Fibroblast of skin of left quadriceps (primary cell): ENCODE measurements at regions not wholly inside any gene's neighbourhood (a gene's known extent, or its start where the extent isn't known, plus 50 kb on each side); places are given as distances from the start of the nearest gene placed in this dataset.

Source experiments
- DNase-seq, 2 experiments: peaks; one replicate each; pipeline ENCODE4 v3.0.0-alpha.2; 2013; ENCODE audit warnings: low read depth in 2 of 2

GRCh38 chr1:58997637-58998036, 213.8 kb upstream of the JUN start:
- no peak for DNase-seq

DNA sequence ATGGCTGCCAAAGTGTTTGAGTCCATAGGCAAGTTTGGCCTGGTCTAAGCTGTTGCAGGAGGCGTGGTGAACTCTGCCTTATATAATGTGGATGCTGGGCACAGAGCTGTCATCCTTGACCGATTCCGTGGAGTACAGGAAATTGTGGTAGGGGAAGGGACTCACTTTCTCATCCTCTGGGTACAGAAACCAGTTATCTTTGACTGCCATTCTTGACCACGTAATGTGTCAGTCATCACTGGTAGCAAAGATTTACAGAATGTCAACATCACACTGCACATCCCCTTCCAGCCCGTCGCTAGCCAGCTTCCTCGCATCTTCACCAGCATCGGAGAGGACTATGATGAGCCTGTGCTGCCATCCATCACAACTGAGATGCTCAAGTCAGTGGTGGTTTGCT, 215.8 kb upstream of the JUN start:
- no peak for DNase-seq

DNA sequence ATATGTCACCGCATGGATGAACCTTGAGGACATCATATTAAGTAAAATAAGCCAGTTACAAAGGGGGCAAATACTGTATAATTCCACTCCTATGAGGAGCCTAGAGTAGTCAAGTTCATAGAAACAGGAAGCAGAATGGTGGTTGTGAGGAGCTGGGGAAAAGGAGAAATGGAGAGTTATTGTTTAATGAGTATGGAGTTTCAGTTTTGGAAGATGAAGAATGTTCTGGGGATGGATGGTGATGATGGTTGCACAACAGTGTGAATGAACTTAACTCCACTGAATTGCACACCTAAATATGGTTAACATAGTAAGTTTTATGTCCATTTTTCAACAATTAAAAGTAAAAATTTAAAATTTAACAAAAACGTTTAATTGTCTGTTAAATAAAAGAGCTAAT, 220.9 kb upstream of the JUN start:
- DNase-seq: no peak

- no peak for DNase-seq
Measured at GRCh38 chr1:59005491-59006288, 221.8 kb upstream of the JUN start.

DNA sequence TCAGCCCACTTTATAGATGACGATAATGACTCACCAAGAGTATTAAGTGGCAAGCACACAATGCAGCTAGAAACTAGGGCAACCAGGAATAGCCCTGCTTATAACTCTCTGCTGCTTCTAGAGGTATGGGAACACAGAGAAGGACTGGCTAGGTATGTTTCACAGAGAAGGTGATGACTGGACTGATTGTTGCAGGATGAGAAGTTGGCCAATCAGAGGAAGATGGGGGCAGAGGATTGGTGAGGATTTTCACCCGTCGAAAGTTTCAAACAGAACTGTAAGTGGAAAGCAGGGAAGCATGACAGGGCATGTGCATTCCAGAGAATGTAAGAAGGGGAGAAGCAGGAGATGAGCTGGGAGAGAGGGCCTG, 222.4 kb upstream of the JUN start:
- no peak for DNase-seq

DNA sequence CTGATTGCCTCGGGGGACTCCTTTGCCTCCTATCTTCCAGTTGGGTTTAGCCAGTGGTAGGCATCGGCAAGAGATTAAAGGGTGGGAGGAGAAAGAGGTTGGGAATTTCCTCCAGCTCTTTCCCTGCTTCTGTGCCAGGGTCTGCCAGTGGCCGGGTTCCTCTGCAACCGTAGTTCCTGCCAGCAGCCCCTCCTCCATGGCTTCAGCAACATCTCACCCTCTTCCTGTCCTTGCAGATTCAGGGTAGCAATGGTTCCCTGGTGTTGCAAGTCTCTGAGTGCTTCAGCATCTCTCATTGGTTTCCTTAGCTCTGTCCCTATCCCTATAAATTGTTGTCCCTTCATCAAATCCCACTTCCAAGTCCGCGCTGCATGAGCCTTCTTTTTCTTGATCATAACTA, 223.1 kb upstream of the JUN start:
- DNase-seq: no peak

- DNase-seq: no peak
Measured at GRCh38 chr1:59007429-59007819, 223.6 kb upstream of the JUN start.

GRCh38 chr1:59007820-59008598, 224.2 kb upstream of the JUN start:
- DNase-seq: no peak

GRCh38 chr1:59008599-59009347, 224.9 kb upstream of the JUN start:
- no peak for DNase-seq

DNA sequence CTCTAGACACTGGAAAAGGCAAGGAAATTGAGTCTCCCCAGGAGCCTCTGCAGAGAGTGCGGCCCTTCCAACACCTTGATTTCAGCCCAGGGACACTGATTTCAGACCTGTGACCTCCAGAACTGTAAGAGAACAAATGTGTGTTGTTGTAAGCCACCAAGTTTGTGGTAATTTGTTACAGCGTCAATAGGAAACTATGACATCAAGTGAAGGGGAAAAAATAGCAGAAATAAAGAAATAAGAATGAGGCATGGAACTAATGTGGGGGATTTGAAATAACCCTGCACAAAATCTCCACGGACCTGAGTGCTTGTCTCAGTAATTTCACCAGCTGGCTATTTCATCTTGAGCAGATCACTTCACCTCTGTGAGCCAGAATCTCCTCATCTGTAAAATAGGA, 227.8 kb upstream of the JUN start:
- no peak for DNase-seq

GRCh38 chr1:59012378-59012777, 228.5 kb upstream of the JUN start:
- no peak for DNase-seq

- DNase-seq: peak in 1 of 2 experiments; percentile 32
Measured at GRCh38 chr1:59013276-59013927, 229.6 kb upstream of the JUN start.

GRCh38 chr1:59013928-59014279, 230.1 kb upstream of the JUN start:
- DNase-seq: no peak

- no peak for DNase-seq
Measured at GRCh38 chr1:59014827-59015226, 231.0 kb upstream of the JUN start.

GRCh38 chr1:59015708-59016107, 231.9 kb upstream of the JUN start:
- peak; percentile 57 to 65 for DNase-seq

GRCh38 chr1:59016390-59016789, 232.5 kb upstream of the JUN start:
- DNase-seq: no peak

- no peak for DNase-seq
Measured at GRCh38 chr1:59017501-59018231, 233.8 kb upstream of the JUN start.

- DNase-seq: no peak
Measured at GRCh38 chr1:59018446-59018845, 234.6 kb upstream of the JUN start.

GRCh38 chr1:59018860-59019259, 235.0 kb upstream of the JUN start:
- no peak for DNase-seq

- peak in 1 of 2 experiments; percentile 47 for DNase-seq
Measured at GRCh38 chr1:59020151-59020997, 236.5 kb upstream of the JUN start.

DNA sequence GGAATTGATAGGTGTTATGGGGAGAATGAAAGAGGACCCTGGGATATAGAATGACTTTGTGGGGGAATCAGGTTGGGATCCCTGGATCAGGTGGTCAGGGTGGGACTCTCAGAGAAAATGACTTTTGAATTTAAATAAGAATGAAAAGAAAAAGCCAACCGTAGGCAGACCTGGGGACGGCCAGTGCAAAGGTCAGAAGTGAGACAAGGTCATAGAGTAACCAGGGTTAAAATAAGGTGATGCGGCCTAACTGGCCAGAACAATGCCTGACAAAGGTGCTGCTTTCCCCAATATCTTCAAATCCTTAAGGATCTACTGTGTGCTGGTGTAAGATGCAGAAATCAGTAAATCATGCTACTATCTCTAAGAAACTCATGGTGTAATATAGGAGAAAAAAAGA, 238.4 kb upstream of the JUN start:
- no peak for DNase-seq
